GM18519 (cell line): ENCODE measurements at regions not wholly inside any gene's neighbourhood (a gene's known extent, or its start where the extent isn't known, plus 50 kb on each side); places are given as distances from the start of the nearest gene placed in this dataset.

Source experiments
- ATAC-seq: cut with Tn5 transposase; IDR thresholded peaks from one replicate; pipeline ENCODE4 v1.9.1; 2021; ENCODE audit warnings: mild to moderate bottlenecking, moderate library complexity; ENCODE audit not compliant: unreplicated experiment, low FRiP score

- no peak for ATAC-seq
Measured at GRCh38 chr2:162915858-162916257, 77.3 kb upstream of the KCNH7 start.

- ATAC-seq, result no peak
Measured at GRCh38 chr2:162914161-162914560, 75.6 kb upstream of the KCNH7 start.

- ATAC-seq, result no peak
Measured at GRCh38 chr2:162912787-162913186, 74.2 kb upstream of the KCNH7 start.

- ATAC-seq, result no peak
Measured at GRCh38 chr2:162908567-162908966, 70.0 kb upstream of the KCNH7 start.

GRCh38 chr2:162890690-162891311 lies 52.2 kb upstream of the KCNH7 start:
- peak; percentile 95 for ATAC-seq

GRCh38 chr2:162888652-162889051 lies 50.1 kb upstream of the KCNH7 start:
- no peak for ATAC-seq
